H1 (cell line): ENCODE measurements at regions not wholly inside any gene's neighbourhood (a gene's known extent, or its start where the extent isn't known, plus 50 kb on each side); places are given as distances from the start of the nearest gene placed in this dataset.

Experiments
- CTCF ChIA-PET: fragments of 300-600 bp; sonication (Branson Sonifier 250); formaldehyde crosslinking; loops from one replicate; lab custom pipeline; 2021; ENCODE audit not compliant: partially characterized antibody; lab: Charles Lee
- POLR2A ChIA-PET: fragments of 300-600 bp; sonication (Branson Sonifier 250); formaldehyde crosslinking; loops from one replicate; lab custom pipeline; 2021; ENCODE audit warnings: inconsistent platforms; ENCODE audit not compliant: partially characterized antibody; lab: Charles Lee
- DNase-seq, 2 experiments: peaks; one replicate each; pipeline versions ENCODE4 v3.0.0 to v3.0.0-alpha.2; 2010 to 2022; ENCODE audit warnings: low spot score in 2 of 2, low read depth in 1 of 2, mixed read lengths in 1 of 2
- FAIRE-seq: peaks from 2 replicates; lab custom pipeline; 2011; peaks lifted over from hg19 to GRCh38; lab: Jason Lieb, UNC
- H2AFZ ChIP-seq: 2 replicates; pipeline ENCODE4 v1.8.1; 2012; ENCODE audit warnings: low read length, inconsistent platforms
- H2AK5ac ChIP-seq: 2 replicates; pipeline ENCODE4 v1.6.1; 2013; ENCODE audit warnings: low read depth, low read length
- H2BK120ac ChIP-seq: replicated peaks from 2 replicates; pipeline ENCODE3; 2013; ENCODE audit warnings: low read depth, low read length, inconsistent platforms
- H2BK12ac ChIP-seq: 2 replicates; pipeline ENCODE4 v1.6.1; 2013; ENCODE audit warnings: low read depth, low read length
- H2BK15ac ChIP-seq: 2 replicates; pipeline ENCODE4 v1.6.1; 2013; ENCODE audit warnings: low read length
- H2BK20ac ChIP-seq: 2 replicates; pipeline ENCODE4 v1.6.1; 2013; ENCODE audit warnings: low read length
- H2BK5ac ChIP-seq: 2 replicates; pipeline ENCODE4 v1.6.1; 2013; ENCODE audit warnings: low read depth, low read length
- H3K14ac ChIP-seq: 2 replicates; pipeline ENCODE4 v1.6.1; 2013; ENCODE audit warnings: inconsistent platforms; ENCODE audit not compliant: insufficient read length
- H3K18ac ChIP-seq: 2 replicates; pipeline ENCODE4 v1.6.1; 2013; ENCODE audit warnings: low read length; ENCODE audit errors: extremely low read depth
- H3K23ac ChIP-seq: 2 replicates; pipeline ENCODE4 v1.6.1; 2013; ENCODE audit warnings: inconsistent platforms; ENCODE audit not compliant: insufficient read length
- H3K23me2 ChIP-seq: 2 replicates; pipeline ENCODE4 v1.6.1; 2013; ENCODE audit warnings: low read depth, low read length
- H3K27ac ChIP-seq: 2 replicates; pipeline ENCODE4 v1.6.1; 2011; ENCODE audit warnings: low read depth, low read length, inconsistent platforms
- H3K27me3 ChIP-seq, 4 experiments: replicated peaks in 1 of 4; 1 replicate in 1 of 4; 2 replicates in 3 of 4; pipeline versions ENCODE4 v1.6.1 to v1.8.1; 2011 to 2013; ENCODE audit warnings: low read length in 3 of 4, mild to moderate bottlenecking in 3 of 4, inconsistent platforms in 2 of 4, mixed read lengths in 2 of 4, moderate library complexity in 1 of 4; ENCODE audit not compliant: control insufficient read depth in 3 of 4, insufficient read depth in 3 of 4; ENCODE audit errors: extremely low read depth in 1 of 4
- H3K36me3 ChIP-seq, 4 experiments: 2 replicates each; pipeline versions ENCODE4 v1.6.1 to v1.8.1; 2011 to 2013; ENCODE audit warnings: mild to moderate bottlenecking in 4 of 4, low read length in 3 of 4, moderate library complexity in 2 of 4, control low read depth in 1 of 4, inconsistent platforms in 1 of 4; ENCODE audit not compliant: insufficient read depth in 4 of 4, control insufficient read depth in 2 of 4
- H3K4ac ChIP-seq: replicated peaks from 2 replicates; pipeline ENCODE3; 2013; ENCODE audit warnings: low read length, low read depth, mixed read lengths, inconsistent platforms; ENCODE audit not compliant: insufficient read length
- H3K4me1 ChIP-seq, 4 experiments: replicated peaks in 1 of 4; 1 replicate in 1 of 4; 2 replicates in 3 of 4; pipeline versions ENCODE4 v1.6.1 to v1.8.1; 2011 to 2013; ENCODE audit warnings: low read length in 3 of 4, inconsistent platforms in 2 of 4, mixed read lengths in 1 of 4; ENCODE audit not compliant: insufficient read depth in 4 of 4, control insufficient read depth in 3 of 4
- H3K4me2 ChIP-seq, 2 experiments: 2 replicates each; pipeline versions ENCODE4 v1.6.1 to v1.8.1; 2011 to 2013; ENCODE audit warnings: low read depth in 2 of 2, low read length in 2 of 2, control low read depth in 1 of 2, inconsistent platforms in 1 of 2, mild to moderate bottlenecking in 1 of 2; ENCODE audit not compliant: insufficient read depth in 1 of 2
- H3K4me3 ChIP-seq, 4 experiments: fragments of 200-600, 300-600 bp in 1 of 4; sonication (generic), shearing (Covaris generic), sonication (Bioruptor Twin) in 1 of 4; 2 replicates each; pipeline versions ENCODE4 v1.5.1 to v1.8.1; 2011 to 2016; ENCODE audit warnings: low read length in 4 of 4, low read depth in 3 of 4, control low read depth in 2 of 4, inconsistent platforms in 2 of 4, mild to moderate bottlenecking in 2 of 4, mixed read lengths in 1 of 4, moderate library complexity in 1 of 4; ENCODE audit not compliant: insufficient read depth in 2 of 4; ENCODE audit errors: extremely low read depth in 1 of 4
- H3K56ac ChIP-seq: replicated peaks from 2 replicates; pipeline ENCODE3; 2013; ENCODE audit warnings: low read depth, mild to moderate bottlenecking, mixed read lengths, low read length, inconsistent platforms; ENCODE audit not compliant: insufficient read length
- H3K79me1 ChIP-seq: 2 replicates; pipeline ENCODE4 v1.6.1; 2013; ENCODE audit warnings: low read depth, low read length, control low read depth
- H3K79me2 ChIP-seq, 2 experiments: 2 replicates each; pipeline versions ENCODE4 v1.6.1 to v1.8.1; 2012 to 2013; ENCODE audit warnings: low read length in 2 of 2, mild to moderate bottlenecking in 2 of 2, inconsistent platforms in 1 of 2; ENCODE audit not compliant: insufficient read depth in 2 of 2, control insufficient read depth in 1 of 2
- H3K9ac ChIP-seq, 4 experiments: replicated peaks in 1 of 4; 1 replicate in 1 of 4; 2 replicates in 3 of 4; pipeline versions ENCODE4 v1.6.1 to v1.8.1; 2011 to 2013; ENCODE audit warnings: low read depth in 3 of 4, low read length in 3 of 4, control low read depth in 2 of 4, mild to moderate bottlenecking in 2 of 4, moderate library complexity in 2 of 4, inconsistent platforms in 1 of 4; ENCODE audit errors: extremely low read depth in 1 of 4
- H3K9me3 ChIP-seq, 2 experiments: 2 replicates each; pipeline versions ENCODE4 v1.6.1 to v1.8.1; 2012 to 2013; ENCODE audit warnings: mild to moderate bottlenecking in 2 of 2, moderate library complexity in 2 of 2, control low read depth in 1 of 2, inconsistent platforms in 1 of 2, low read depth in 1 of 2, low read length in 1 of 2, mixed read lengths in 1 of 2; ENCODE audit not compliant: insufficient read depth in 2 of 2
- H4K20me1 ChIP-seq, 2 experiments: replicated peaks in 1 of 2; 2 replicates each; pipeline versions ENCODE3 to v1.8.1; 2011 to 2013; ENCODE audit warnings: inconsistent platforms in 2 of 2, low read length in 2 of 2, mild to moderate bottlenecking in 1 of 2; ENCODE audit not compliant: insufficient read depth in 2 of 2, control insufficient read depth in 1 of 2
- H4K5ac ChIP-seq: 2 replicates; pipeline ENCODE4 v1.6.1; 2013; ENCODE audit warnings: low read length, low read depth, mixed read lengths, inconsistent platforms; ENCODE audit not compliant: insufficient read length
- H4K8ac ChIP-seq: 2 replicates; pipeline ENCODE4 v1.8.0; 2013; ENCODE audit warnings: mild to moderate bottlenecking, moderate library complexity, low read length, inconsistent platforms; ENCODE audit not compliant: insufficient read depth; ENCODE audit errors: extremely low read depth
- H4K91ac ChIP-seq: replicated peaks from 2 replicates; pipeline ENCODE3; 2013; ENCODE audit warnings: low read length, mixed read lengths, inconsistent platforms; ENCODE audit not compliant: insufficient read length
- CEBPB ChIP-seq: IDR thresholded peaks from 2 replicates; pipeline ENCODE4 v1.6.1; 2012; ENCODE audit warnings: low read depth, low read length
- CHD2 ChIP-seq: IDR thresholded peaks from 2 replicates; pipeline ENCODE4 v1.6.1; 2012; ENCODE audit warnings: low read length, improper control_type of control experiment
- EP300 ChIP-seq, 2 experiments: IDR thresholded peaks; 1 replicate in 1 of 2; 2 replicates in 1 of 2; pipeline ENCODE4 v1.6.1; 2011 to 2012; ENCODE audit warnings: low read depth in 2 of 2, low read length in 2 of 2, mild to moderate bottlenecking in 2 of 2, borderline replicate concordance in 1 of 2, inconsistent platforms in 1 of 2, moderate library complexity in 1 of 2
- JUN ChIP-seq: IDR thresholded peaks from 2 replicates; pipeline ENCODE4 v1.6.1; 2011; ENCODE audit warnings: low read depth, mild to moderate bottlenecking, improper control_type of control experiment, low read length
- PHF8 ChIP-seq: fragments of 200-600 bp; sonication (generic); conservative IDR thresholded peaks from 2 replicates; pipeline ENCODE4 v1.7.1; 2012; ENCODE audit warnings: low read depth, mild to moderate bottlenecking, inconsistent platforms, low read length, moderate library complexity
- WGBS, 2 experiments: shearing (Covaris generic) in 1 of 2; methylation state at CpG; one replicate each; pipeline versions ENCODE4 v1.1.6 to v1.1.7; 2013 to 2015; ENCODE audit warnings: low lambda C conversion rate in 2 of 2, mixed read lengths in 2 of 2, inconsistent platforms in 1 of 2, low coverage in 1 of 2, missing lambda C conversion rate in 1 of 2; ENCODE audit not compliant: insufficient replicate concordance in 2 of 2, insufficient coverage in 1 of 2, insufficient read length in 1 of 2; ENCODE audit errors: extremely low coverage in 1 of 2, missing lambda C conversion rate in 1 of 2; 5-methylcytosine and 5-hydroxymethylcytosine counted together

GRCh38 chr3:106305127-106305526 lies 436.3 kb upstream of the CBLB start:
- no peaks in the 10 kb centered on the region for H3K9me3 ChIP-seq
- no peak for FAIRE-seq
- POLR2A ChIA-PET: no interaction called here
- TF ChIP-seq JUN: no peak
- no peak for TF ChIP-seq CEBPB
- TF ChIP-seq PHF8: no peak
- TF ChIP-seq CHD2: no peak
- TF ChIP-seq EP300 (IDR thresholded peaks at IDR 0.05; ENCODE audit: borderline replicate concordance in 1 of 2, low read depth in 2 of 2, low read length in 2 of 2): no peak

More at GRCh38 chr3:106305127-106305526, 436.3 kb upstream of the CBLB start:
- DNase-seq: no peak
- H2AFZ ChIP-seq: no peak overlapping the region
- peaks cover 0 to 4% (median 2%) of the 10 kb centered on the region in 4 experiments; a peak in 2 of 7 replicates for H3K4me1 ChIP-seq
- no peak overlapping the region for H3K23ac ChIP-seq
- no peaks in the 10 kb centered on the region for H3K27me3 ChIP-seq
- H4K91ac ChIP-seq: no peak overlapping the region
- no peak overlapping the region for H3K4me2 ChIP-seq
- no peak overlapping the region for H4K5ac ChIP-seq
- no peaks in the 10 kb centered on the region for H4K20me1 ChIP-seq
- H3K23me2 ChIP-seq: no peaks in the 10 kb centered on the region
- no peaks in the 10 kb centered on the region for H3K79me2 ChIP-seq
- no peak overlapping the region for H2BK12ac ChIP-seq
- H3K14ac ChIP-seq: no peak overlapping the region
- no peak overlapping the region for H3K4me3 ChIP-seq
- 0 out of 2 replicates have a peak overlapping the region, but pooled peaks have one; percentile 1 for H2BK20ac ChIP-seq
- no peak overlapping the region for H3K9ac ChIP-seq
- no peak overlapping the region for H3K56ac ChIP-seq
- H2BK120ac ChIP-seq: no peak overlapping the region
- peak overlapping the region; percentile 49 for H3K4ac ChIP-seq
- no peak overlapping the region for H3K27ac ChIP-seq
- no peaks in the 10 kb centered on the region for H3K79me1 ChIP-seq
- 83% methylated on average over 2 of the region's 2 CpGs; no CpG with 5 or more reads in 1 of the 2 experiments for WGBS, 2 experiments
- no peak overlapping the region for H3K18ac ChIP-seq
- CTCF ChIA-PET: no interaction called here
- H3K36me3 ChIP-seq: no peaks in the 10 kb centered on the region
- no peak overlapping the region for H4K8ac ChIP-seq
- H2BK5ac ChIP-seq: no peak overlapping the region
- no peak overlapping the region for H2AK5ac ChIP-seq
- no peak overlapping the region for H2BK15ac ChIP-seq
